Muscle of arm (tissue), 1 donor: ENCODE measurements at regions not wholly inside any gene's neighbourhood (a gene's known extent, or its start where the extent isn't known, plus 50 kb on each side); places are given as distances from the start of the nearest gene placed in this dataset.
"Not testable (repeated sequence)": the region's sequence is repeated elsewhere in the genome, so short reads cannot be mapped to it uniquely, and the experiment has no call there.

ENCODE experiments used
- DNase-seq: peaks from one replicate; pipeline ENCODE4 v3.0.0-alpha.2; 2013

- DNase-seq = not testable (repeated sequence)
Observed at GRCh38 chr3:48101301-48101650, 85.1 kb upstream of the MAP4 start.

GRCh38 chr3:48092270-48092669 is 76.1 kb upstream of the MAP4 start:
- no peak for DNase-seq

GRCh38 chr3:48090166-48090939 is 74.1 kb upstream of the MAP4 start:
- DNase-seq = no peak

GRCh38 chr3:48088749-48089466 is 72.7 kb upstream of the MAP4 start:
- DNase-seq = peak; percentile 96

- peak; percentile 60 for DNase-seq
Observed at GRCh38 chr3:48088056-48088748, 72.0 kb upstream of the MAP4 start.

GRCh38 chr3:48086705-48087104 is 70.5 kb upstream of the MAP4 start:
- DNase-seq = no peak

- DNase-seq = no peak
Observed at GRCh38 chr3:48084929-48085328, 68.7 kb upstream of the MAP4 start.

GRCh38 chr3:48084170-48084569 is 68.0 kb upstream of the MAP4 start:
- no peak for DNase-seq

- DNase-seq = no peak
Observed at GRCh38 chr3:48082580-48083184, 66.5 kb upstream of the MAP4 start.

GRCh38 chr3:48077815-48078214 is 61.6 kb upstream of the MAP4 start:
- DNase-seq = no peak

GRCh38 chr3:48070030-48070429 is 53.8 kb upstream of the MAP4 start:
- no peak for DNase-seq

- DNase-seq = no peak
Observed at GRCh38 chr3:48069339-48069738, 53.1 kb upstream of the MAP4 start.

GRCh38 chr3:48068886-48069285 is 52.7 kb upstream of the MAP4 start:
- DNase-seq = no peak

GRCh38 chr3:48068320-48068719 is 52.1 kb upstream of the MAP4 start:
- DNase-seq = not testable (repeated sequence)

- DNase-seq = no peak
Observed at GRCh38 chr3:48067271-48067670, 51.1 kb upstream of the MAP4 start.
